Fibroblast of the aortic adventitia (primary cell): ENCODE measurements at regions not wholly inside any gene's neighbourhood (a gene's known extent, or its start where the extent isn't known, plus 50 kb on each side); places are given as distances from the start of the nearest gene placed in this dataset.
"Not testable (repeated sequence)": the region's sequence is repeated elsewhere in the genome, so short reads cannot be mapped to it uniquely, and the experiment has no call there.

Experiments
- DNase-seq: peaks from one replicate; pipeline ENCODE4 v3.0.0-alpha.2; 2010; ENCODE audit warnings: low read depth
- H3K4me3 ChIP-seq: 2 replicates; pipeline ENCODE4 v1.5.1; 2011; ENCODE audit warnings: low read depth, mild to moderate bottlenecking, control low read depth, low read length, moderate library complexity
- TF ChIP-seq, protein P1 (sequence below): IDR thresholded peaks from 2 replicates; pipeline ENCODE4 v1.5.1; 2011; ENCODE audit warnings: mild to moderate bottlenecking, low read length, control low read depth, inconsistent platforms; ENCODE audit not compliant: insufficient read depth

DNA sequence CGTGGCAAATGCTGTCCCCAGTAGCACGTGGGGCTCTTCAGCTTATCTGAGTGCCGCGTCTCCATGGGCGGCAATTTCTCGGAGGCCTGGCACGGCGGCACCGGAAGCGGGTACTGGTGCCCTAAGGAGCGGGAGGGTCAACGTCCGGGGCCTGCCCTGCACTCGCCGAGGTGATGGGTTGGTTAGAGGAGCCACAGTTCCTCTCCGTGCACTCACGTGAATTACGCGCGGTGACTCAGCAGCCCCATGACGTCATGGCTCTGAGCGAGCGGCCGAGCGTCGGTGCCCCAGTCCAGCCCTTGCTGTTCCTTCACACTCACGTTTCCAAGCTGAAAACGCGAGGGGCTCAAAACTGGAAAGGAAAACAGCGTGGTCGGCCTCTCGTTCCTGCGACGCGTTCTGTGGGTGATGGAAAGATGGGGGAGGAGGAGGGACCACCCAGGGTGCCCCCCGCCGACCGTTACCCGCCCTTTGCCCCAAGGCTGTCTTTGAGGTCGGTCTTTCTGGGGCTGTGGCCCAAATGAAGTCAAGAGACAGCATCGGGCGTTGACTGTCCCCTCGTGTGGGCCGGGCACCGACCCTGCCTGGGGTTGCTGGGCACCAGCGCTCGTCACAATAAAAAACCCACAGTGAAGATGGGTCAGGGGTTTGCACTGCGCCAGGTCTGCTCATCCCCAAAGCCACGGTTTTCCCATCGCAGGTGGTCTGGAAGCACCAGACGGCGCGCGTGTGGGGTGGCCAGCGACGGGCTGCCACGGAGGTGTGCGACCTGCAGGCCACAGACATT lies 70.4 kb upstream of the CFAP46 start:
- H3K4me3 ChIP-seq: no peak overlapping the region
- TF ChIP-seq, protein P1, sequence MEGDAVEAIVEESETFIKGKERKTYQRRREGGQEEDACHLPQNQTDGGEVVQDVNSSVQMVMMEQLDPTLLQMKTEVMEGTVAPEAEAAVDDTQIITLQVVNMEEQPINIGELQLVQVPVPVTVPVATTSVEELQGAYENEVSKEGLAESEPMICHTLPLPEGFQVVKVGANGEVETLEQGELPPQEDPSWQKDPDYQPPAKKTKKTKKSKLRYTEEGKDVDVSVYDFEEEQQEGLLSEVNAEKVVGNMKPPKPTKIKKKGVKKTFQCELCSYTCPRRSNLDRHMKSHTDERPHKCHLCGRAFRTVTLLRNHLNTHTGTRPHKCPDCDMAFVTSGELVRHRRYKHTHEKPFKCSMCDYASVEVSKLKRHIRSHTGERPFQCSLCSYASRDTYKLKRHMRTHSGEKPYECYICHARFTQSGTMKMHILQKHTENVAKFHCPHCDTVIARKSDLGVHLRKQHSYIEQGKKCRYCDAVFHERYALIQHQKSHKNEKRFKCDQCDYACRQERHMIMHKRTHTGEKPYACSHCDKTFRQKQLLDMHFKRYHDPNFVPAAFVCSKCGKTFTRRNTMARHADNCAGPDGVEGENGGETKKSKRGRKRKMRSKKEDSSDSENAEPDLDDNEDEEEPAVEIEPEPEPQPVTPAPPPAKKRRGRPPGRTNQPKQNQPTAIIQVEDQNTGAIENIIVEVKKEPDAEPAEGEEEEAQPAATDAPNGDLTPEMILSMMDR: no peak
- DNase-seq: no peak

DNA sequence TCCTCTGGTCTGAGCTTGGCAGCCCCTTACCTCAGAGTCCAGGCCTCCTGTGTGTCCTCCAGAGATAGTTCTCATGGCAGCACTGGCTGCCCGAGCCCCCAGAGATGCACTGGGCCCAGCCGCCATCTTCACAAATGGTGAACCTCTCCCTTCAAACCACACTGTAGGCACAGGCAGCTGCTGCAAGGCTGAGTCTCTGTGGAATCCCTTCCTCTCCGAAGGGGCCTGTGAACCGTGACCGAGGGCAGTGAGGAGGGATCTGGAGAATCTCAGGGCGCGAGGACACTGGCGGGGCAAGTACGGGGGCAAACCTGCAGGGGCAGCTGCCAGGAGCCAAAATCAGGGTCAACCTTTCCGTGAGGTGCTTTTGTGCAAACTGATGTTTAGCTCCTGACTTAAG lies 69.5 kb upstream of the CFAP46 start:
- no peak overlapping the region for H3K4me3 ChIP-seq
- TF ChIP-seq, protein P1: no peak
- no peak for DNase-seq

DNA sequence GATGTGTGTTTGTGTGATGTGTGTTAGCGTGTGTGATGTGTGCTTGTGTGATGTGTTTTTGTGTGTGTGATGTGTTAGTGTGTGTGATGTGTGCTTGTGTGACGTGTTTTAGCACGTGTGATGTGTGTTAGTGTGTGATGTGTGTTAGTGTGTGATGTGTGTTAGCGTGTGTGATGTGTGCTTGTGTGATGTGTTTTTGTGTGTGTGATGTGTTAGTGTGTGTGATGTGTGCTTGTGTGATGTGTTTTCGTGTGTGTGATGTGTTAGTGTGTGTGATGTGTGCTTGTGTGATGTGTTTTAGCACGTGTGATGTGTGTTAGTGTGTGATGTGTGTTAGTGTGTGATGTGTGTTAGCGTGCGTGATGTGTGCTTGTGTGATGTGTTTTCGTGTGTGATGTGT lies 69.0 kb upstream of the CFAP46 start:
- DNase-seq, H3K4me3 ChIP-seq: not testable (repeated sequence)

DNA sequence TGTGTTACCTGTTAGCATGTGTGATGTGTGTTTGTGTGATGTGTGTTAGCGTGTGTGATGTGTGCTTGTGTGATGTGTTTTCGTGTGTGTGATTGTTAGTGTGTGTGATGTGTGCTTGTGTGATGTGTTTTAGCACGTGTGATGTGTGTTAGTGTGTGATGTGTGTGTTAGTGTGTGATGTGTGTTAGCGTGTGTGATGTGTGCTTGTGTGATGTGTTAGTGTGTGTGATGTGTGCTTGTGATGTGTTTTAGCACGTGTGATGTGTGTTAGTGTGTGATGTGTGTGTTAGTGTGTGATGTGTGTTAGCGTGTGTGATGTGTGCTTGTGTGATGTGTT lies 68.4 kb upstream of the CFAP46 start:
- DNase-seq, H3K4me3 ChIP-seq: not testable (repeated sequence)

DNA sequence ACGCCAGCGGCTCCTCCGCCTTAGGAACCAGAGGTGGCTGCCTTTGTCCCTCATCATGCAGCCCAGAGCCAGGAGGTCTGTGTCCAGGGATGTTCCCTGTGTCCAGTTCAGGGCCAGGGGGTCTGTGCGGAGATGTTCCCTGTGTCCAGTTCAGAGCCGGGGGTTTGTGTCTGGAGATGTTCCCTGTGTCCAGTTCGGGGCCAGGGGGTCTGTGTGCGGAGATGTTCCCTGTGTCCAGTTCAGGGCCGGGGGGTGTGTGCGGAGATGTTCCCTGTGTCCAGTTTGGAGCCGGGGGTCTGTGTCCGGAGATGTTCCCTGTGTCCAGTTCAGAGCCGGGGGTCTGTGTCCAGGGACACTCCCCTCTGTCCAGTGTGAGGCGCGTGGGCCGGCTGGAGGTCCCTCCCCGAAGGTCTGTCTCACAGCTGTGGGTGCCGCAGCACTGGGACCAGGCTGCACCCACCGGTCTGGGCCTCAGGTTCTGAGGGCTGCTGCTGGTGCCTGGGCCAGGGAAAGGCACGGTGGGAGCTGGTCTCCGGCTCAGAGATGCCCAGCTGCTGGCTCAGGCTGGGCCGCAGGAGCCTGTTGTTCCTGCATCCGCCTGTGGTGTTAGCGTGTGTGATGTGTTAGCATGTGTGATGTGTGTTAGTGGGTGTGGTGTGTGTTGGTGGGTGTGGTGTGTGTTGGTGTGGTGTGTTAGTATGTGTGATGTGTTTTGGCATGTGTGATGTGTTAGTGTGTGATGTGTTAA lies 67.9 kb upstream of the CFAP46 start:
- TF ChIP-seq, protein P1: no peak
- H3K4me3 ChIP-seq: no peak overlapping the region
- DNase-seq: no peak

DNA sequence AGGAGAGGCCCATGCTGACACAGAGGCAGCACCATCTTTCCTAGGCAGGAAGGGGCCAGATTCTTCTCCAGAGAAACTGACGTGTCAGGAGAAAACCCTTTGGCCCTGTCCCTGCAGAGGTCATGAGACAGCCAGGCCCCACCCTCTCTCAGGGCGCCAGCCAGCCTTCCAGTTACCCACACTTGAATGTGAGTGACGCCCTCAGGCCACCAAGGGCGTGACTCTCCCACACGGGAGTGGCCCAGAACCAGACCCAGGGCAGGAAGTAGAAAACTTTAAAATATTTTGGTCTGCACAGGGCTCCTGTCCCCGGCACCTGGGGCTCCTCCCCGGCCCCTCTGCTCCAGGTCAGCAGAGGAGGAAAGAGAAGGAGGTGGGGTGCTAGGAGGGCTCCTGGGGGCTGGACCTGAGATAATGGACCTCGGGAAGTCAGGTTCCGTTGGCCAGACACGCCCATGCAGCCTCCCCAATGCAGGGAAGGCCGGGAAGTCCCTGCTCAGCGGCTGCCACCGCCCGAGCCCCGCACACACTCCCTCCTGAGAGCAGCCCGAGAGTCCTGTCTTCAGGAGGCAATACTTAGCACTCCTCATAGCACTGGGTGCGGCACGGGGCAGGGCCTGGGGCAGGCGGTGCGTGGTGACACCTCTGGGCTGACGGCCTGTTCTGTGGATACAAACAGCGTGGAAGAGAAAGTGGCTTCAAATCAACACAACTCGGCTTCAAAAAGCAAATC lies 67.0 kb upstream of the CFAP46 start:
- TF ChIP-seq, protein P1: no peak
- no peak overlapping the region for H3K4me3 ChIP-seq
- no peak for DNase-seq

DNA sequence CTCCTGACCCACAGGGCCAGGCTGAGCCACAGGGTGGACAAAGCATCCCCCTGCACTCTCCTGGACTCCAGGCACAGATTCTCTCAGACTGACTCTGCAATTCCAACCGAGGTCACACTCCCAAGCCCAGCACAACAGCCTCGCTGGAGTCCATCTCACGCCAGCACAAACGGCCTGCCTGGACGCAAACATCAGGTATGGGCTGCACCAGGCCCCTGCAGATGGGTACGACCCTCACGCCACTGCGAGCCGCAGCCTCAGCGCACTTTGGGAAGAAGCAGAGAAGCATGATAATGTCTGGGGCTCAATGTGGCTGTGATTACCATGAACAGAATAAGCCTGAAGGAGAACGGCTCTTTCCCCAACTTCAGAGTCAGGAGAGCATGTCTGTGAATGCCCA lies 66.4 kb upstream of the CFAP46 start:
- TF ChIP-seq, protein P1: no peak
- no peak overlapping the region for H3K4me3 ChIP-seq
- DNase-seq: no peak
